ENCODE measurements at regions not wholly inside any gene's neighbourhood (a gene's known extent, or its start where the extent isn't known, plus 50 kb on each side); places are given as distances from the start of the nearest gene placed in this dataset.

GRCh38 chr21:43312011-43312410 lies 114.9 kb downstream of the SIK1 start:
- H3K27me3 ChIP-seq (ENCODE audit: control insufficient read depth, insufficient read depth, low read length), result no peaks in the 10 kb centered on the region
- no peak overlapping the region for H3K4me3 ChIP-seq (ENCODE audit: low read length)
- H3K9ac ChIP-seq (ENCODE audit: low read length), result no peak overlapping the region
- no peak overlapping the region for H3K27ac ChIP-seq (ENCODE audit: low read length)
- H3K4me1 ChIP-seq (ENCODE audit: control insufficient read depth, low read depth, low read length), result peaks cover 18% of the 10 kb centered on the region
- H3K9me3 ChIP-seq (ENCODE audit: control insufficient read depth, low read depth, low read length), result no peaks in the 10 kb centered on the region
- H3K36me3 ChIP-seq (ENCODE audit: control insufficient read depth, low read depth, low read length), result no peaks in the 10 kb centered on the region

GRCh38 chr21:43311301-43311817 lies 115.6 kb downstream of the SIK1 start:
- H3K4me1 ChIP-seq (ENCODE audit: control insufficient read depth, low read depth, low read length), result peaks cover 18% of the 10 kb centered on the region

GRCh38 chr21:43308815-43309283 lies 118.1 kb downstream of the SIK1 start:
- H3K27ac ChIP-seq (ENCODE audit: low read length), result no peak overlapping the region
- no peaks in the 10 kb centered on the region for H3K27me3 ChIP-seq (ENCODE audit: control insufficient read depth, insufficient read depth, low read length)
- H3K4me1 ChIP-seq (ENCODE audit: control insufficient read depth, low read depth, low read length), result peaks cover 18% of the 10 kb centered on the region
- no peak overlapping the region for H3K9ac ChIP-seq (ENCODE audit: low read length)
- H3K4me3 ChIP-seq (ENCODE audit: low read length), result no peak overlapping the region
- H3K9me3 ChIP-seq (ENCODE audit: control insufficient read depth, low read depth, low read length), result no peaks in the 10 kb centered on the region
- H3K36me3 ChIP-seq (ENCODE audit: control insufficient read depth, low read depth, low read length), result no peaks in the 10 kb centered on the region

More at GRCh38 chr21:43311301-43311817, 115.6 kb downstream of the SIK1 start:
- Histone ChIP-seq H3K27me3 (ENCODE audit: control insufficient read depth, insufficient read depth, low read length) (no peaks in the 10 kb centered on the region), H3K9ac (ENCODE audit: low read length) (no peak overlapping the region), H3K27ac (ENCODE audit: low read length) (no peak overlapping the region), H3K9me3 (ENCODE audit: control insufficient read depth, low read depth, low read length) (no peaks in the 10 kb centered on the region), H3K4me3 (ENCODE audit: low read length) (no peak overlapping the region), H3K36me3 (ENCODE audit: control insufficient read depth, low read depth, low read length) (no peaks in the 10 kb centered on the region)

- Histone ChIP-seq H3K36me3 (ENCODE audit: control insufficient read depth, low read depth, low read length) (no peaks in the 10 kb centered on the region), H3K4me3 (ENCODE audit: low read length) (no peak overlapping the region), H3K9ac (ENCODE audit: low read length) (no peak overlapping the region), H3K9me3 (ENCODE audit: control insufficient read depth, low read depth, low read length) (no peaks in the 10 kb centered on the region), H3K27ac (ENCODE audit: low read length) (no peak overlapping the region), H3K27me3 (ENCODE audit: control insufficient read depth, insufficient read depth, low read length) (no peaks in the 10 kb centered on the region), H3K4me1 (ENCODE audit: control insufficient read depth, low read depth, low read length) (peaks cover 16% of the 10 kb centered on the region)
Measured at GRCh38 chr21:43308101-43308814, 118.7 kb downstream of the SIK1 start.

- Histone ChIP-seq H3K27ac (ENCODE audit: low read length) (no peak overlapping the region), H3K4me3 (ENCODE audit: low read length) (no peak overlapping the region), H3K27me3 (ENCODE audit: control insufficient read depth, insufficient read depth, low read length) (no peaks in the 10 kb centered on the region), H3K9ac (ENCODE audit: low read length) (no peak overlapping the region), H3K9me3 (ENCODE audit: control insufficient read depth, low read depth, low read length) (no peaks in the 10 kb centered on the region), H3K36me3 (ENCODE audit: control insufficient read depth, low read depth, low read length) (no peaks in the 10 kb centered on the region), H3K4me1 (ENCODE audit: control insufficient read depth, low read depth, low read length) (peaks cover 15% of the 10 kb centered on the region)
Measured at GRCh38 chr21:43307677-43308070, 119.3 kb downstream of the SIK1 start.

- H3K4me3 ChIP-seq (ENCODE audit: low read length), result no peak overlapping the region
- H3K27me3 ChIP-seq (ENCODE audit: control insufficient read depth, insufficient read depth, low read length), result no peaks in the 10 kb centered on the region
- no peak overlapping the region for H3K27ac ChIP-seq (ENCODE audit: low read length)
- no peaks in the 10 kb centered on the region for H3K36me3 ChIP-seq (ENCODE audit: control insufficient read depth, low read depth, low read length)
- no peak overlapping the region for H3K9ac ChIP-seq (ENCODE audit: low read length)
- H3K4me1 ChIP-seq (ENCODE audit: control insufficient read depth, low read depth, low read length), result peaks cover 13% of the 10 kb centered on the region
- H3K9me3 ChIP-seq (ENCODE audit: control insufficient read depth, low read depth, low read length), result no peaks in the 10 kb centered on the region
Measured at GRCh38 chr21:43306911-43307676, 119.8 kb downstream of the SIK1 start.

- no peak overlapping the region for H3K9ac ChIP-seq (ENCODE audit: low read length)
- H3K36me3 ChIP-seq (ENCODE audit: control insufficient read depth, low read depth, low read length), result no peaks in the 10 kb centered on the region
- no peak overlapping the region for H3K27ac ChIP-seq (ENCODE audit: low read length)
- no peaks in the 10 kb centered on the region for H3K9me3 ChIP-seq (ENCODE audit: control insufficient read depth, low read depth, low read length)
- no peaks in the 10 kb centered on the region for H3K27me3 ChIP-seq (ENCODE audit: control insufficient read depth, insufficient read depth, low read length)
- no peak overlapping the region for H3K4me3 ChIP-seq (ENCODE audit: low read length)
- H3K4me1 ChIP-seq (ENCODE audit: control insufficient read depth, low read depth, low read length), result peaks cover 6% of the 10 kb centered on the region
Measured at GRCh38 chr21:43306391-43306790, 120.5 kb downstream of the SIK1 start.

GRCh38 chr21:43305811-43306311 lies 121.1 kb downstream of the SIK1 start:
- no peak overlapping the region for H3K9ac ChIP-seq (ENCODE audit: low read length)
- no peak overlapping the region for H3K4me3 ChIP-seq (ENCODE audit: low read length)
- no peak overlapping the region for H3K27ac ChIP-seq (ENCODE audit: low read length)

GRCh38 chr21:43305336-43305665 lies 121.6 kb downstream of the SIK1 start:
- Histone ChIP-seq H3K4me1 (ENCODE audit: control insufficient read depth, low read depth, low read length) (no peaks in the 10 kb centered on the region), H3K27ac (ENCODE audit: low read length) (no peak overlapping the region)

More at GRCh38 chr21:43305811-43306311, 121.1 kb downstream of the SIK1 start:
- no peaks in the 10 kb centered on the region for H3K36me3 ChIP-seq (ENCODE audit: control insufficient read depth, low read depth, low read length)
- H3K27me3 ChIP-seq (ENCODE audit: control insufficient read depth, insufficient read depth, low read length), result no peaks in the 10 kb centered on the region
- peaks cover under 1% of the 10 kb centered on the region for H3K4me1 ChIP-seq (ENCODE audit: control insufficient read depth, low read depth, low read length)
- H3K9me3 ChIP-seq (ENCODE audit: control insufficient read depth, low read depth, low read length), result no peaks in the 10 kb centered on the region

GRCh38 chr21:43304621-43305335 lies 122.2 kb downstream of the SIK1 start:
- H3K9ac ChIP-seq (ENCODE audit: low read length), result no peak overlapping the region
- no peak overlapping the region for H3K27ac ChIP-seq (ENCODE audit: low read length)
- no peaks in the 10 kb centered on the region for H3K4me1 ChIP-seq (ENCODE audit: control insufficient read depth, low read depth, low read length)
- no peak overlapping the region for H3K4me3 ChIP-seq (ENCODE audit: low read length)
- no peaks in the 10 kb centered on the region for H3K9me3 ChIP-seq (ENCODE audit: control insufficient read depth, low read depth, low read length)
- H3K27me3 ChIP-seq (ENCODE audit: control insufficient read depth, insufficient read depth, low read length), result no peaks in the 10 kb centered on the region
- H3K36me3 ChIP-seq (ENCODE audit: control insufficient read depth, low read depth, low read length), result no peaks in the 10 kb centered on the region

More at GRCh38 chr21:43305336-43305665, 121.6 kb downstream of the SIK1 start:
- no peaks in the 10 kb centered on the region for H3K36me3 ChIP-seq (ENCODE audit: control insufficient read depth, low read depth, low read length)
- H3K9me3 ChIP-seq (ENCODE audit: control insufficient read depth, low read depth, low read length), result no peaks in the 10 kb centered on the region
- H3K27me3 ChIP-seq (ENCODE audit: control insufficient read depth, insufficient read depth, low read length), result no peaks in the 10 kb centered on the region
- H3K9ac ChIP-seq (ENCODE audit: low read length), result no peak overlapping the region
- H3K4me3 ChIP-seq (ENCODE audit: low read length), result no peak overlapping the region

- H3K36me3 ChIP-seq (ENCODE audit: control insufficient read depth, low read depth, low read length), result no peaks in the 10 kb centered on the region
- H3K27ac ChIP-seq (ENCODE audit: low read length), result no peak overlapping the region
- H3K4me1 ChIP-seq (ENCODE audit: control insufficient read depth, low read depth, low read length), result no peaks in the 10 kb centered on the region
- H3K9ac ChIP-seq (ENCODE audit: low read length), result no peak overlapping the region
- H3K27me3 ChIP-seq (ENCODE audit: control insufficient read depth, insufficient read depth, low read length), result no peaks in the 10 kb centered on the region
- H3K4me3 ChIP-seq (ENCODE audit: low read length), result no peak overlapping the region
- no peaks in the 10 kb centered on the region for H3K9me3 ChIP-seq (ENCODE audit: control insufficient read depth, low read depth, low read length)
Measured at GRCh38 chr21:43304206-43304605, 122.7 kb downstream of the SIK1 start.

Data from iPS-18a (cell line).